GM18499 (cell line): ENCODE measurements at regions not wholly inside any gene's neighbourhood (a gene's known extent, or its start where the extent isn't known, plus 50 kb on each side); places are given as distances from the start of the nearest gene placed in this dataset.

Experiments
- ATAC-seq: cut with Tn5 transposase; IDR thresholded peaks from one replicate; pipeline ENCODE4 v1.9.1; 2021; ENCODE audit warnings: moderate number of reproducible peaks; ENCODE audit not compliant: insufficient read depth, unreplicated experiment

GRCh38 chr5:125034331-125034730 lies 287.9 kb upstream of the ZNF608 start:
- no peak for ATAC-seq

- no peak for ATAC-seq
Measured at GRCh38 chr5:125036494-125036893, 290.1 kb upstream of the ZNF608 start.

- ATAC-seq: no peak
Measured at GRCh38 chr5:125037020-125037419, 290.6 kb upstream of the ZNF608 start.

DNA sequence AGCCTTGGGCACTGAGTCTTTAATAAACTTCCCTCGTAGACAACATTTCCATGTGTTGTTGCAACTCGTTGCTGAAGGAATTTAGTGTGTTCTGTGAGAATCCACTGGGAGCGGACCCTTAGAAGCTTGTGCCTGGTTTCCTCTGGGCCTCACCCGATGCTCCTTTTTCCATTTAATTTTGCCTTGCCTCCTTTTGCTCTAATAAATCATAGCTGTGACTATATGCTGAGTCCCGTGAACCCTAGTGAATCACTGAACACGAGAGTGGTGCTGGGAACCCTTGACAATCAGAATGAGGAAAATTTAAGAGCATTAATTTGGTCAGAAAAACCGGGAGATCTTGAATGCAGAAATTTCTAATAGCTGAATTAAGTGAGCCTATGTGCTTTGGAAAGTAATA lies 291.1 kb upstream of the ZNF608 start:
- no peak for ATAC-seq

GRCh38 chr5:125038477-125038876 lies 292.0 kb upstream of the ZNF608 start:
- ATAC-seq: no peak

DNA sequence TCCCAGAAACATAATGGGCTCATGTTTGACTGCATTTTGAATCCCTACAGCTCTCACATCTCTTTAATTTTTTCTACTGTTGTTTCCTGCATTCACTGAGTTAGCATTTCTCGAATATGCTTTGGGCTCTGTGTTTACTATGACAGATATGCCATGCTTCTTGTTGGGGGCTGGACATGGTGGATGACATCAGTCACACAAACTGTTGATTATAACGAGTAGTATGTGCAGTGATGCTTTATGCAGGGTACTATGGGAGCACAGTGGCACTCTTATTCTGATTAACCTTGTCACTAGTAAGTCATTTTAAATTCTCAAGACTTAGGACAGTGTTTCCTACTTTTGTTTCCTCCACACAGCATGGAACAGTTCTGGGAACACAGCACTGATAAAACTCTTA lies 295.4 kb upstream of the ZNF608 start:
- ATAC-seq: no peak

DNA sequence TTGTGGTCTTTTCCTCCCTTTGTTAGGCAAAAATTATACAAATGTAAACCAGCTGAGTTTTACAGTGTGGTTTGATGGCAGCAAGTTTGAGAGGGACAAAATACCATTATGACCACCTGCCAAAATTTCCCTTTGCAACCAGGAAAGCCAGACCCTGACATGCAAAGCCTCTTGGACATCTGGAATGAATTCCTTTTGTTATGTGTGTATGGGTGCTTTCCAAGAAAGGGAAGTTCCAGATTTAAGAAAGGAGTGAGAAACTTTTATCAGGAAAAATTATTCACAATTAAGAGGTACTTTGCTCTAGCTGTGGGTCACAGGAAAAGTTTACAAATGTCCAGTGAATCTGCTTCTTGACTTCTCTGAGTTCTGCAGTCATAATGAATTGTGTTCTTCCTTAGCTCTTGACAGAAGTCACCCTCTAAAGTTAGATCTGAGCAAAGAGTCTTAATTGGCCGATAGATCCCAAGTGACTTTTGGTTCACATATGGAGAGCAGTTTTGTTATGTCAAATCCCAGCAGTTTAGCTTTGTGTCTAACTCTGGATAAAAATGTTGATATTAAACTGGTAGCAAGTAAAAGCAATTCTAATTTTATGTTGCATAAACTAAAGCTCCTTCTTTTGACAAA lies 295.9 kb upstream of the ZNF608 start:
- no peak for ATAC-seq

DNA sequence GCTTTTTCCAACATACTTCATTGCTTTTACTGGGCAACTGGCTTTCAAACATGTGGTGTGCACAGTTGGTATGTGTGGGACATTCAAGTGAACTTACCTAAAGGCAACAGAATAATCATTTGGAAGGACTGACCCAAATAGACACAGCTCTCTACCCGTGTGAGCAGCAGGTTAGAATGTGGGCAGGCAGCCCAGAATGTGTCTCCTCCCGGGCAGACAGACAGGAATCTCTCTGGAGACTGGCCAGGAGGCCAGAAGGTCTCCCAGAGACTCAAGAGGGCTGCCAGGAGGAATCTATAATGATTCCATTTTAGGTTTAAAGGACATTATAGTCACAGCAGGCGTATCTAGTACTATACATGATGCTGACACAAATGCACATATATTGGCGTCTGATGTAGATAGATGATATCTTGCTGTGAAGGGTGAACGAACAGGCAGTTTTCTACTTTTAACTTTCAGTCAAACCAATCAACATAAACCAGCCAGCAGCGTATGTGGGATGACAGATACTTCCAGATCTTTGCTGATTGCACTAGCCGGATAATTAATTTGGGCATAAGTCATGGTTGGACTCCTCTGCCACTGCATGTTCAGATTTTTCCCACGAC lies 297.4 kb upstream of the ZNF608 start:
- ATAC-seq: no peak

- no peak for ATAC-seq
Measured at GRCh38 chr5:125044491-125045282, 298.2 kb upstream of the ZNF608 start.

DNA sequence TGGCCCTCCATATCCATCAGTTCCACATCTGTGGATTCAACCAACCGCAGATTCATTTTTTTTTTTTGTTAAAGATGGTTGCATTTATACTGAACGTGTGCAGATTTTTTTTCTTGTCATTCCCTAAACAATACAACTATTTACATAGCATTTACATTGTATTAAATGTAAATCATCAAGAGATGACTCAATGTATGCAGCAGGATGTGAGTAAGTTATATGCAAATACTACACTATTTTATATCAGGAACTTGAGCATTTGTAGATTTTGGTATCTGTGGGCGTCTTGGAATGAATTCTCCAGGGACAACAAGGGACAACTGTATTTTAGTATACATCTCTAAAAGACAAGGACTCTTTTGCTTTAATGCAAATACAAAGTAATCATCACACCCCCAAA lies 299.2 kb upstream of the ZNF608 start:
- no peak for ATAC-seq

GRCh38 chr5:125046838-125047237 lies 300.4 kb upstream of the ZNF608 start:
- ATAC-seq: no peak

- no peak for ATAC-seq
Measured at GRCh38 chr5:125047871-125048270, 301.4 kb upstream of the ZNF608 start.

- ATAC-seq: no peak
Measured at GRCh38 chr5:125049721-125050702, 303.6 kb upstream of the ZNF608 start.

- no peak for ATAC-seq
Measured at GRCh38 chr5:125050926-125051325, 304.5 kb upstream of the ZNF608 start.

DNA sequence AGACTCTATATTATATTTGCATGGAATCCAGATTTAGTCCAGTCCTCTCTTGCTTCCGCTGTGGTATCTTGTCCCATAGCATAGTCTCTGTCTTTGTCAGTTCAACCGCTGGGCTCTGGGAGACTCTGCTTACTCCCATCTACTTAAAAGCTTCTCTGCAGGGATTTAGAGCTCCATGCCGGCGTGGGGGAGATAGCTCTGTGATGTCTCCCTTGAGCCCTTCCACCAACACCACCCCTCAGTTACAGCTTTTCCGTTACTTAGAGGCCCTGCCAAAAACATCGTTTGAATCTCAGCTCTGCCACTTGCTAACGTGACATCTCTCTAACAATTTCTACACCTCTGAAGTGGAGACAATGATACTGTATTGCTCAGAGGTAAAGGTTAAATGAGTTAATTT lies 306.1 kb upstream of the ZNF608 start:
- ATAC-seq: no peak

GRCh38 chr5:125053179-125053578 lies 306.7 kb upstream of the ZNF608 start:
- no peak for ATAC-seq

DNA sequence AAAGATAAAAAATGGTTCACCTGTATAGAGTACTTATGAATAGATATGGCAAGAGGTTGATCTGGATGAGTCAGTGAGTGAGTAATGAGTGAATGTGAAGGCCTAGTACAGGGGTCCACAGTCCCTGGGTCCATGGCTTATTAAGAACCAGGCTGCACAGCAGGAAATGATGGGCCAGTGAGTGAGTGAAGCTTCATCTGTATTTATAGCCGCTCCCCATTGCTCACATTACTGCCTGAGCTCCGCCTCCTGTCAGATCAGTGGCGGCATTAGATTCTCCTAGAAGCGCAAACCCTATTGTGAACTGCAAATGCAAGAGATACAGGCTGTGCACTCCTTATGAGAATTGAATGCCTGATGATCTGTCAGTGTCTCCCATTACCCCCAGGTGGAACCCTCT lies 307.7 kb upstream of the ZNF608 start:
- ATAC-seq: no peak

- ATAC-seq: no peak
Measured at GRCh38 chr5:125056671-125057485, 310.4 kb upstream of the ZNF608 start.

DNA sequence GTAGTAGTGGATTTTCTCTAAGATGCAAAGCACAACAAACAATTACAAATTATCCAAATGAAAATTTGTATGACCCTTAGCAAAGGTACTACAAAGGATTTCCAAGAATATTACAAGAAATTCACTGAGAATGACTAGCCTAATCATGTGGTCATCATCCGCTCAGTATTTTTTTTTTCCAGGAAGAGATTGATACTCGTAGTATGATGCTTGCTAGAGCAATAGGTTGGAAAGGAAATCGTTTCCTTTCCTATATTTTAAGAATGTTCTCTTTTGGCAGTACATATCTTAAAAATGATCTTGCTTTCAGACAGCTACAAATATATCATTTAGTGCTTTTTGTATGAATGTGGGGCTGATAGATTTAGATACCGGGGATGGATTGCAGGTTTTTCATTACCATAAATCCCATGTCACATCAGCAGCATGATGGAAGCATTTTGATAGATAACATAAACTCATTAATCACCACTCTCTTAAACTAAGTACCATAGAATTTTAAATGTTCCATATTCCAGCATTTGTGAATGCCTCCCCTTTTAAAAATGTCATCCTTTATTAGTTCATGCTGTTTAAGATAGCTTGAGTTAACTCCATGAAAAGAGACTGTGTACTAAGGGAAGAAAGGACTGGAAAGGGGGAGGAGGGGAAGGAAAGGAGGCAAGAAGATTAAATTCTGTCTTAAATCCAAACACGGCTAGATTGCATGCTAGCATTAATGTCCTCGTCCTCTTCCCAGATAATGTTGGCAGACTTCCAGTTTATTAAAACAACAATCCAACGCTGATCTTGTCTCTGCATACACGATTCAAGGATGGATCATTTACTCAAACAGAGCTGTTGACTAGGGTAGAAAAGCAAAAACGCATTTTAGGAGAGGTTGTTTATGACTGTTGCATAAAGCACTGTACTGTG lies 311.7 kb upstream of the ZNF608 start:
- no peak for ATAC-seq
